GM19468 (cell line): ENCODE measurements at regions not wholly inside any gene's neighbourhood (a gene's known extent, or its start where the extent isn't known, plus 50 kb on each side); places are given as distances from the start of the nearest gene placed in this dataset.
"Not testable (repeated sequence)": the region's sequence is repeated elsewhere in the genome, so short reads cannot be mapped to it uniquely, and the experiment has no call there.

Source experiments
- ATAC-seq: cut with Tn5 transposase; IDR thresholded peaks from one replicate; pipeline ENCODE4 v1.9.1; 2021; ENCODE audit warnings: mild to moderate bottlenecking, moderate library complexity, moderate number of reproducible peaks; ENCODE audit not compliant: unreplicated experiment; ENCODE audit errors: extremely low read depth

- ATAC-seq: no peak
Measured at GRCh38 chr2:195572895-195573683, 83.9 kb upstream of the SLC39A10 start.

- no peak for ATAC-seq
Measured at GRCh38 chr2:195570329-195570728, 86.7 kb upstream of the SLC39A10 start.

- no peak for ATAC-seq
Measured at GRCh38 chr2:195569255-195569654, 87.8 kb upstream of the SLC39A10 start.

GRCh38 chr2:195564625-195565135 lies 92.3 kb upstream of the SLC39A10 start:
- not testable (repeated sequence) for ATAC-seq

GRCh38 chr2:195563857-195564512 lies 93.0 kb upstream of the SLC39A10 start:
- ATAC-seq: no peak

- no peak for ATAC-seq
Measured at GRCh38 chr2:195562570-195563566, 94.2 kb upstream of the SLC39A10 start.

- peak; percentile 63 for ATAC-seq
Measured at GRCh38 chr2:195561116-195561921, 95.7 kb upstream of the SLC39A10 start.

GRCh38 chr2:195560209-195560895 lies 96.7 kb upstream of the SLC39A10 start:
- ATAC-seq: no peak

- ATAC-seq: peak; percentile 85
Measured at GRCh38 chr2:195559431-195559914, 97.6 kb upstream of the SLC39A10 start.

- ATAC-seq: no peak
Measured at GRCh38 chr2:195555971-195556370, 101.1 kb upstream of the SLC39A10 start.

- ATAC-seq: no peak
Measured at GRCh38 chr2:195552581-195552980, 104.4 kb upstream of the SLC39A10 start.

- ATAC-seq: no peak
Measured at GRCh38 chr2:195548198-195548940, 108.7 kb upstream of the SLC39A10 start.

GRCh38 chr2:195547268-195547840 lies 109.7 kb upstream of the SLC39A10 start:
- not testable (repeated sequence) for ATAC-seq

GRCh38 chr2:195545811-195546210 lies 111.2 kb upstream of the SLC39A10 start:
- ATAC-seq: no peak

- peak; percentile 77 for ATAC-seq
Measured at GRCh38 chr2:195543902-195544894, 112.8 kb upstream of the SLC39A10 start.

GRCh38 chr2:195543063-195543462 lies 114.0 kb upstream of the SLC39A10 start:
- no peak for ATAC-seq
